ENCODE measurements at regions not wholly inside any gene's neighbourhood (a gene's known extent, or its start where the extent isn't known, plus 50 kb on each side); places are given as distances from the start of the nearest gene placed in this dataset.

DNA sequence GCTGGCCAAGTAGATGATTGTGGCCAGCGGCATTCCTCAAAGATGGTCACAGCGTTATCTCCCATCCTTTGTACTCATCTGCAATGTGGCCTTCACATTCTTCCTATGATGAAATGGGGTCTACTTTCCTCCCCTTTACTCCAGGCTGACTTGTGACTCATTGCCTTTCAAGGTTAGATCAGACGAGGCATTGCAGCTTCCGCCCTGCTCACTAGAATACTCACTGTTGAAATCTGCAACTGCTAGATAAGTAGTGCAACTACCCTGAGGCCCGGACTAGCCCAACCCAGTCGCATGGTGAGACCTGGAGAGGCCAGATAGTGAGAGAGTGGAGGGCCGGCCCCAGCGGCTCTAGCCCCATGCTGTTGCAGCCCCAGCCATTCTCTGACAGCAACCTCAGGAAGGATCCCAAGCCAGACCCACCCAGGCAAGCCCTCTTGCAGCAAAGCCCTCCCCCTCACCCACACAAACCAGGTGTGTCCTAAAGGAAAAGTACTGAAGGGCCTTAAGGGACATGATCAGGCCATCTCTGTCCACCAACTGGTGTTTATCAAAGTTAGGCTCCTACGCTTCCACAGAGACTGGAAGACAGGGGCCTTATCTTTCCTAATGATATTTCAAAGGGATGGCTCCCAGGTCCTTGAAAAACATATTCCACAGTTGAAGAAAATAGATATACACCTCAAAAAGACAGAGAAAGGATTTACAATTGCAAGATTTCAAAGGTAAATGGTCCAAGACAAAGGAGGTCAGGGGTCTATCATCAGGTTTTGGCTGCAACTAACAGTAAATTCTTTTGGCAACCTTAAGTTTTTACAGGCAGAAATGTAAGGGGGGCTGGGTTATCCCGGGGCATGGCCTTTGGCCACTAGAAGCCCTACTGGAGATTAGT lies 107.2 kb upstream of the TRIM24 start:
- Histone ChIP-seq H3K4me1 (ENCODE audit: insufficient read depth) (no peaks in the 10 kb centered on the region), H3K27me3 (no peaks in the 10 kb centered on the region), H3K36me3 (no peaks in the 10 kb centered on the region), H3K9me3 (no peaks in the 10 kb centered on the region), H3K27ac (no peak overlapping the region), H3K4me3 (no peak overlapping the region)
- TF ChIP-seq, protein P1, sequence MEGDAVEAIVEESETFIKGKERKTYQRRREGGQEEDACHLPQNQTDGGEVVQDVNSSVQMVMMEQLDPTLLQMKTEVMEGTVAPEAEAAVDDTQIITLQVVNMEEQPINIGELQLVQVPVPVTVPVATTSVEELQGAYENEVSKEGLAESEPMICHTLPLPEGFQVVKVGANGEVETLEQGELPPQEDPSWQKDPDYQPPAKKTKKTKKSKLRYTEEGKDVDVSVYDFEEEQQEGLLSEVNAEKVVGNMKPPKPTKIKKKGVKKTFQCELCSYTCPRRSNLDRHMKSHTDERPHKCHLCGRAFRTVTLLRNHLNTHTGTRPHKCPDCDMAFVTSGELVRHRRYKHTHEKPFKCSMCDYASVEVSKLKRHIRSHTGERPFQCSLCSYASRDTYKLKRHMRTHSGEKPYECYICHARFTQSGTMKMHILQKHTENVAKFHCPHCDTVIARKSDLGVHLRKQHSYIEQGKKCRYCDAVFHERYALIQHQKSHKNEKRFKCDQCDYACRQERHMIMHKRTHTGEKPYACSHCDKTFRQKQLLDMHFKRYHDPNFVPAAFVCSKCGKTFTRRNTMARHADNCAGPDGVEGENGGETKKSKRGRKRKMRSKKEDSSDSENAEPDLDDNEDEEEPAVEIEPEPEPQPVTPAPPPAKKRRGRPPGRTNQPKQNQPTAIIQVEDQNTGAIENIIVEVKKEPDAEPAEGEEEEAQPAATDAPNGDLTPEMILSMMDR (IDR thresholded peaks at IDR 0.05) = no peak
- TF ChIP-seq EP300 (IDR thresholded peaks at IDR 0.05) = no peak
- no peak for TF ChIP-seq POLR2A (IDR thresholded peaks at IDR 0.05)
- intact Hi-C loops (cut with DNase I) = no loop called here
- 49 to 55% (median 53%) methylated on average over 10 of the region's 10 CpGs for WGBS, 3 donors
- no peak for DNase-seq

DNA sequence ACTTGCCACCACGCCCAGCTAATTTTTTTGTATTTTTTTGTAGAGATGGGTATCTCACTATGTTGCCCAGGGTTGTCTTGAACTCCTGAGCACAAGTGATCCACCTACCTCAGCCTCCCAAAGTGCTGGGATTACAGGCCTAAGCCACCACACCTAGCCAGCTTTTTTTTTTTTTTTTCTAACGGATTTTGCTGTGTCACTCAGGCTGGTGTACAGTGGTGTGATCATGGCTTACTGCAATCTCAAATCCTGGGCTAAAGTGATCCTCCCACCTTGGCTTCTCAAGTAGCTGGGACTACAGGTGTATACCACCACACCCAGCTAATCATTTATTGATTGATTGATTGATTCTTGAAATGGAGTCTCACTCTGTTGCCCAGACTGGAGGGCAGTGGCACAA lies 106.0 kb upstream of the TRIM24 start:
- H3K4me3 ChIP-seq = no peak overlapping the region
- no peaks in the 10 kb centered on the region for H3K27me3 ChIP-seq
- TF ChIP-seq EP300 (IDR thresholded peaks at IDR 0.05) = no peak
- TF ChIP-seq POLR2A (IDR thresholded peaks at IDR 0.05) = no peak
- TF ChIP-seq, protein P1 (IDR thresholded peaks at IDR 0.05) = no peak
- no peaks in the 10 kb centered on the region for H3K36me3 ChIP-seq
- no peak for DNase-seq
- WGBS, 3 donors = 89 to 90% (median 89%) methylated on average over 2 of the region's 2 CpGs
- H3K4me1 ChIP-seq (ENCODE audit: insufficient read depth) = no peaks in the 10 kb centered on the region
- no peak overlapping the region for H3K27ac ChIP-seq
- intact Hi-C loops (cut with DNase I) = no loop called here
- H3K9me3 ChIP-seq = no peaks in the 10 kb centered on the region

DNA sequence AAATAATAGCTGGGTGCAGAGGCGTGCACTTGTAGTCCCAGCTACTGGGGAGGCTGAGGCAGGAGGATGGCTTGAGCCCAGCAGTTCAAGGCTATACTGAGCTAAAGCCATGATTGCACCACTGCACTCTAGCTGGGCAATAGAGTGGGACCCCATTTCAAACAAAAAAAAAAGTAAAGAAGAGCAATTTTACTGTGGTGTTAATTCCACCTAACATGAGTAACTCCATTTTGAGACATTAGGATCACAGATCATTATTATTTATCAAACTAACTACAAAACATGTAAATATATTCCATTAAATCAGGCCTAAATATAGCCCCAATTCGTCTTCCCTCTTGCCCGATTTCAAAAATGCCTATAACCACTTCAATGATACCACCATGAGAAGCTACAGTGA lies 104.8 kb upstream of the TRIM24 start:
- H3K9me3 ChIP-seq = no peaks in the 10 kb centered on the region
- 92 to 96% (median 94%) methylated on average over 3 of the region's 3 CpGs for WGBS, 3 donors
- no peak overlapping the region for H3K4me3 ChIP-seq
- H3K4me1 ChIP-seq (ENCODE audit: insufficient read depth) = no peaks in the 10 kb centered on the region
- TF ChIP-seq POLR2A (IDR thresholded peaks at IDR 0.05) (no peak), EP300 (IDR thresholded peaks at IDR 0.05) (no peak)
- TF ChIP-seq, protein P1 (IDR thresholded peaks at IDR 0.05) = no peak
- H3K36me3 ChIP-seq = no peaks in the 10 kb centered on the region
- no peak overlapping the region for H3K27ac ChIP-seq
- H3K27me3 ChIP-seq = no peaks in the 10 kb centered on the region
- DNase-seq = no peak
- intact Hi-C loops (cut with DNase I) = no loop called here

DNA sequence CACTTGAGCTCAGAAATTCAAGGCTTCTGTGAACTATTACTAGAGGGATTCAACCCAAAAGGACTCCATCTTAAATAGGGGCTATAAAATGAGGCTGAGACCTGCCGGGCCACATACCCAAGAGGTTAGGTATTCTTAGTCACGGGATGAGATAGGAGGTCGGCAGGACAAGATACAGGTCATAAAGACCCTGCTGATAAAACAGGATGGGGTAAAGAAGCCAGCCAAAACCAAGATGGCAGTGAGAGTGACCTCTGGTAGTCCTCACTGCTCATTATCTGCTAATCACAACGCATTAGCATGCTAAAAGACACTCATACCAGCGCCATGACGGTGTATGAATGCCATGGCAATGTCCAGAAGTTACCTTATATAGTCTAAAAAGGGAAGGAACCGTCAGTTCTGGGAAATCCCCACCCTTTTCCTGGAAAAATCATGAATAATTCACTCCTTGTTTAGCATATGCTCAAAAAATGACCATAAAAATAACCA lies 101.2 kb upstream of the TRIM24 start:
- Histone ChIP-seq H3K9me3 (no peaks in the 10 kb centered on the region), H3K36me3 (no peaks in the 10 kb centered on the region), H3K27me3 (no peaks in the 10 kb centered on the region), H3K4me1 (ENCODE audit: insufficient read depth) (no peaks in the 10 kb centered on the region), H3K4me3 (no peak overlapping the region), H3K27ac (no peak overlapping the region)
- TF ChIP-seq, protein P1 (IDR thresholded peaks at IDR 0.05) = no peak
- TF ChIP-seq POLR2A (IDR thresholded peaks at IDR 0.05) (no peak), EP300 (IDR thresholded peaks at IDR 0.05) (no peak)
- intact Hi-C loops (cut with DNase I) = no loop called here
- 89 to 92% (median 91%) methylated on average over 7 of the region's 7 CpGs for WGBS, 3 donors
- DNase-seq = no peak
